Activated CD4-positive, alpha-beta T cell treated with anti-CD3 and anti-CD28 coated beads for 36 hours (primary cell): ENCODE measurements at regions not wholly inside any gene's neighbourhood (a gene's known extent, or its start where the extent isn't known, plus 50 kb on each side); places are given as distances from the start of the nearest gene placed in this dataset.
"Not testable (repeated sequence)": the region's sequence is repeated elsewhere in the genome, so short reads cannot be mapped to it uniquely, and the experiment has no call there.

Experiments used
- ATAC-seq: fragments of 200-7000 bp; cut with Tn5 transposase; one replicate; pipeline ENCODE4 v1.10.0; 2021; ENCODE audit warnings: mild to moderate bottlenecking, moderate library complexity
- CTCF ChIA-PET: fragments of 350-600 bp; sonication (Branson Sonifier 250); formaldehyde crosslinking; loops from one replicate; lab custom pipeline; 2021; ENCODE audit warnings: antibody characterized with exemption; lab: Charles Lee
- POLR2A ChIA-PET: fragments of 350-600 bp; sonication (Branson Sonifier 250); formaldehyde crosslinking; loops from one replicate; lab custom pipeline; 2021; ENCODE audit warnings: antibody characterized with exemption, inconsistent platforms; lab: Charles Lee
- DNase-seq: peaks from one replicate; pipeline ENCODE4 v3.0.0-alpha.2; 2020
- H3K27ac Mint-ChIP-seq: one replicate; pipeline ENCODE4 v1.8.0; 2021; ENCODE audit warnings: mixed read lengths
- H3K27me3 Mint-ChIP-seq: one replicate; pipeline ENCODE4 v1.8.0; 2021; ENCODE audit warnings: mixed read lengths
- H3K36me3 Mint-ChIP-seq: one replicate; pipeline ENCODE4 v1.8.0; 2021; ENCODE audit warnings: low read depth, mixed read lengths
- H3K4me1 Mint-ChIP-seq: one replicate; pipeline ENCODE4 v1.8.0; 2021; ENCODE audit warnings: mixed read lengths
- H3K4me3 Mint-ChIP-seq: one replicate; pipeline ENCODE4 v1.8.0; 2021; ENCODE audit warnings: mild to moderate bottlenecking, moderate library complexity, mixed read lengths
- H3K9me3 Mint-ChIP-seq: one replicate; pipeline ENCODE4 v1.8.0; 2021; ENCODE audit warnings: low read depth, mixed read lengths
- intact Hi-C, 2 experiments: fragments of 100-400 bp; cut with DNase I in 1 of 2; cut with micrococcal nuclease in 1 of 2; formaldehyde crosslinking; loops; one replicate each; pipeline versions ENCODE4 v1.14.2 to v1.15.1; 2022 to 2024; cut with DNase I, micrococcal nuclease

DNA sequence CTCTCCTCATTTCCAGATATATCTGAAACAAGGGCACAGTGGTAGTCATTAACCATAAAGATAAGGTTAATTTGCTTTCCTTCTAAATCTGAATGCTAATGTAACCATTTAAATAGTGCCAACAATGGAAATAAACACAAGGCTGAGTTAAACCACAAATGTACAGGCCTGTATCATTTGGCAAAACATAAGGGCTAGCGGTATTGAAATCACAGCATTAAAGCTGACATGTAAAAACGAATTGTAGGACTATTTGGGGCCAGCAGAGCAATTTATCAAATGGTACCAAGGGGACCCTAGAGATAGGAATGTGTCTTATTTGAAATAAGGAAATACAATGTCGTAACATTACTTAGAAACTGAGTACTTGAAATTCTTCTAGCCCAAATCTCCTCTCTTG lies 247.5 kb upstream of the RPS23 start:
- no peak overlapping the region for H3K27ac Mint-ChIP-seq
- H3K9me3 Mint-ChIP-seq: peaks cover 3% of the 10 kb centered on the region
- peaks cover 6% of the 10 kb centered on the region for H3K4me1 Mint-ChIP-seq
- ATAC-seq (no peak), DNase-seq (no peak)
- ChIA-PET CTCF (interaction anchor here (0.6 kb wide), 1 partner anchor 730 kb away, joined by 3 read pairs; no protein-coding TSS in a partner anchor), POLR2A (no interaction called here)
- peaks cover 2% of the 10 kb centered on the region for H3K36me3 Mint-ChIP-seq
- intact Hi-C loops: loop anchor here in 1 of 2 experiments (5.0 kb wide), 1 partner anchor 158 kb away; no protein-coding TSS in a partner anchor
- H3K27me3 Mint-ChIP-seq: peaks cover 2% of the 10 kb centered on the region
- no peak overlapping the region for H3K4me3 Mint-ChIP-seq

DNA sequence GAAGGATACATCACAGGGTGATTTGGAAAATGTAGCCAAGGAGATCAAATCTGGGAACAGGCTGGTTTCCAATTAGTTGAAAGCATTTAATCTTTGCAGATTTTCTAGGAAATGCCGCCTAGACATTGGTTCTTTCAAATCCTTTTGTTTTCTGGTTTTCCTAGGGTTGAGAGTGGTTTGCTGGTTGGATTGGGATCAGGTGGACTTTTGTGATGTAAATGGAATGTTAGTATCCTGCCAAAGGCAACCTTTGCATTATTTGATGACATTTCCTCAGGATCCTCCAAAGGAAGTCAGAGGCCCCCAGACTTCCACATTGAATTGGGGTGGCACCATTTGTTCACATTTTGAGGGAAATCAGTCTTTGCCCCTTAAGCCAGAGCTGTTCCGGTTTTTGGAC lies 245.5 kb upstream of the RPS23 start:
- Mint-ChIP-seq H3K9me3 (peaks cover 3% of the 10 kb centered on the region), H3K27me3 (peaks cover 5% of the 10 kb centered on the region), H3K4me3 (no peak overlapping the region), H3K4me1 (peaks cover 6% of the 10 kb centered on the region), H3K27ac (no peak overlapping the region), H3K36me3 (peaks cover 2% of the 10 kb centered on the region)
- CTCF ChIA-PET: no interaction called here
- POLR2A ChIA-PET: no interaction called here
- intact Hi-C loops: no loop called here
- ATAC-seq (no peak), DNase-seq (no peak)

DNA sequence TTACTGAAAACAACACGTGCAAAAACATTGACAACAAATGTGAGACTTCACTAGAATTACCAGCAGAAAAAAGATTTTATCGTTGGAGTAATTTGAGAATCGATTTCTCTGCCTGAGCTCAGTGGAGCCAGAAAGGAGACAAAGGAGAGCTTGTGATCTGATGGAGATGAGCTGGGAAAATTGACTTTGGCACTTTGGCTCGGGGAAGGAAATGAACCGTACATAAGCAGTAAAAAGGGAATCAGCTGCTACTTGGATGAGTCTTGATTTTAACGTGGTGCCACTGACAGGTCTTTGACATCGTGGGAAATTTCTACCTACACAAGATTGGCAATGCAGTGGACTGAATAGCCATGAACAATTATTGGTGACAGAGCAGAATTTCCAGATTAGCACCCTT lies 244.7 kb upstream of the RPS23 start:
- CTCF ChIA-PET: no interaction called here
- ATAC-seq (no peak), DNase-seq (no peak)
- POLR2A ChIA-PET: no interaction called here
- Mint-ChIP-seq H3K27ac (no peak overlapping the region), H3K4me3 (no peak overlapping the region), H3K4me1 (peaks cover 6% of the 10 kb centered on the region), H3K9me3 (peaks cover under 1% of the 10 kb centered on the region), H3K36me3 (peaks cover 2% of the 10 kb centered on the region), H3K27me3 (peaks cover 4% of the 10 kb centered on the region)
- intact Hi-C loops: no loop called here

DNA sequence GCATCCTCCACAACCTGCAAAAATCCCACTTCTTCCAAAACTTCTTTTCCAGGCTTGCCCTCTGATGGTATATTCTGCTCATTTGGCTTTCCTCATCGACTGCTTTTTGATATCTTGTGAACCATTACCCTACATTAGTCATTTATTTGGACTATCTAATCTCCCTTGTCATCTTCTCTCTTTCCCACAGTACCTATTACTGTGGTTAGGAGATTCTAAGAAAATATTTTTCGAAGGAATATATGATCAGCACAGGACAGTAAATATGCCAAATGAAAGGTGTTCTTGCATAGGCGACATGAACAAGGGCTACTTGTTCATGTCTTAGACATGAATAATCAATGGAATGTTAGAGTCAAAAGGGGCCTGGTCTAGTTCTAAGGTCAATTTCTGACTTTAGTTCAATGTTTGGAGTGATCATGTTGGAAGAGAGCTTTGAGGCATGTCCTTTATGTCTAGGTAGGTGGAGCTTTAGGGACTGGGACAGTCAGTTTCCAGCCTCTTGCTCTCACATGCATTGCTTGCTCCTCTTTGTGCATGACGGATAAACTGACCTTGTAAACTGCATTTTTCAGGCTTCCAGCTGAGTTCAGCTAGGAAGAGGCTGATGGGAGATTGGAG lies 243.4 kb upstream of the RPS23 start:
- no peaks in the 10 kb centered on the region for H3K36me3 Mint-ChIP-seq
- intact Hi-C loops: no loop called here
- ATAC-seq: no peak
- H3K27me3 Mint-ChIP-seq: peaks cover 5% of the 10 kb centered on the region
- no peak overlapping the region for H3K27ac Mint-ChIP-seq
- no peaks in the 10 kb centered on the region for H3K9me3 Mint-ChIP-seq
- ChIA-PET POLR2A (no interaction called here), CTCF (no interaction called here)
- peaks cover 3% of the 10 kb centered on the region for H3K4me1 Mint-ChIP-seq
- DNase-seq: no peak
- H3K4me3 Mint-ChIP-seq: no peak overlapping the region

DNA sequence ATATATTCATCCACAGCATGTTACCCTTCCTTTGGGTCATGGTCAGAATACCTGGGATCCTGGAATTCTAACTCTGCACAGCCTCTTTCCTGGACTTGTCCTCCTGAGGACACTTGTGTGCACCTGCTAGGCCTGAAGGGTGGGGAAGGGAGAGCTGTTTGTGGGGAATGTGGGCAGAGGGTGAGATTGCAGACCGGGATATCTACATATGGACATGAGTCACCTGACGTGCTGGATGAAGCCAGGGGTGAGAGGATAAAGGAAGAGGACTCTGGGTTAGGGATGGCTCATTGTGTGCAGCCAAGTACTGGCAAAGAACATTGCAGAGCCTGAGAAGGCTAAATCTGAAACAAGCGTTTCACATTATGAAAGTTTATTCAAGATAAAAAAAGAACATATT lies 241.4 kb upstream of the RPS23 start:
- H3K27me3 Mint-ChIP-seq: peaks cover 5% of the 10 kb centered on the region
- no peak overlapping the region for H3K4me3 Mint-ChIP-seq
- POLR2A ChIA-PET: no interaction called here
- H3K36me3 Mint-ChIP-seq: no peaks in the 10 kb centered on the region
- H3K4me1 Mint-ChIP-seq: no peaks in the 10 kb centered on the region
- H3K27ac Mint-ChIP-seq: no peak overlapping the region
- intact Hi-C loops: no loop called here
- ATAC-seq (no peak), DNase-seq (no peak)
- CTCF ChIA-PET: interaction anchor here (1.2 kb wide), 1 partner anchor 169 kb away, joined by 3 read pairs; no protein-coding TSS in a partner anchor
- H3K9me3 Mint-ChIP-seq: no peaks in the 10 kb centered on the region

DNA sequence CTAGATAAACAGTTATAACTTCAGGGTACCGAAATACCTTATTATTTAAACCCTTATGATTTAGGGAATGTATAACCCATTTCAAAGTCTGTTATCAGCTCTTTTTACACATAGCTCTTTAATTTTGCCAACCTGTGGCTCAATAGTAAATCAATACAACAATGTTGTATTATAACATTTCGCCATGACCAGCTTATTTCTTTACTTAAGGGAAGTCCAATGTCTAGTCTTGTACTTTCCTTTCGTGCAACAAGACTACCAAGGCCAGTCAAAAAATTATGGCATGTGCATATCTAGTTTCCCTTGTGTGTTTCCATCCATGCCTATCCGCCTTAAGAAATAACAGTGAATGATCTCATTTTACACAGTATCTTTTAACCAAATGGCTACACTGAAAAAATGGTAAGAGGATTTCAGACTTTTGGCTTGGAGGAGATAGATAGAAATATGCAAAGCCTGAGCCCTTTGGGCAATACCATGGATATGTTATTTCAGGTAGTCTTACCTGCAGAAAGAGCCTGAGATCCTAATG lies 239.5 kb upstream of the RPS23 start:
- Mint-ChIP-seq H3K4me3 (no peak overlapping the region), H3K36me3 (no peaks in the 10 kb centered on the region), H3K9me3 (no peaks in the 10 kb centered on the region), H3K27me3 (peaks cover 5% of the 10 kb centered on the region), H3K27ac (no peak overlapping the region), H3K4me1 (no peaks in the 10 kb centered on the region)
- DNase-seq (no peak), ATAC-seq (no peak)
- CTCF ChIA-PET: no interaction called here
- POLR2A ChIA-PET: no interaction called here
- intact Hi-C loops: no loop called here

DNA sequence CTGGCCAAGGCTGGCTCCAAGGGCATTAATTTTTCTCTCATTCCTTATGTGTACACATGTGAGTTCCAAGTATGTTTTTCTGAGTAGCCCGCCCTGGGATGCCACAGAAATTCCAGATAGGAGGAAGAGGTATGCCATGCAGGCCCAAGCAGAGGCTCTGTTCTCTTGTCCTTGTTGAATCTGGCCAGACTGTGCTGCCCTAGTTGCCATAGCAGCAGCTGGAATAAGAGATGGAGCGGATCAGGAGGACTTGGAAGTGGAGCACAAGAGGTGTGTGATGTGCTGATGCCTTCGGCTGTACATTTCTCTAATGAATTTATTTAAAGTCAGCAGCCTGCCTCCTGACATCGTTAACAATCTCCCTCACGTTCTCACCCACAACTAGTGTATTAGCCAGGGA lies 235.6 kb upstream of the RPS23 start:
- CTCF ChIA-PET: no interaction called here
- no peak for DNase-seq
- intact Hi-C loops: no loop called here

DNA sequence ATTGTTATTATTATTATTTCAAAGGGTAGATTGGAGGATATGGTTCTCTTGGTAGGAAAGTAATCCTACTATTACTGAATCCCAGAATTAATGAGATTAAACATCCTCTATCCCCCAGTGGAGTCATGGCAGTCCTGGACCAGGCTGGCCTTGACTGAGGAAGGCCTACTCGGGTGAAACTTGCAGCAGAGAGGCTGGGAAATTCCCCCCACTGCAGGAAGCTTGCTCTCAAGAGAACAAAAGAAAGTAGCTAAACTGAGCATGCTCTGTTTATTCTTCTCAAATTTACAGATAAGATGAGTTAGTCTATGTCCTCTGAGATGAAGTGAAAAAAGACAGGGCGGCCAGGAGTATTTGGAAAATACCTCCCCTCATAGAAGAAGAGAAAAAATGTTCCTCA lies 233.9 kb upstream of the RPS23 start:
- Mint-ChIP-seq H3K27me3 (no peaks in the 10 kb centered on the region), H3K4me3 (no peak overlapping the region), H3K27ac (no peak overlapping the region), H3K4me1 (peaks cover 5% of the 10 kb centered on the region), H3K36me3 (no peaks in the 10 kb centered on the region), H3K9me3 (no peaks in the 10 kb centered on the region)
- peak; percentile 47 for DNase-seq
- intact Hi-C loops: no loop called here
- POLR2A ChIA-PET: no interaction called here
- CTCF ChIA-PET: no interaction called here
- ATAC-seq: peak; percentile 63

More for the DNA sequence above, 235.6 kb upstream of the RPS23 start:
- no peaks in the 10 kb centered on the region for H3K9me3 Mint-ChIP-seq
- H3K27ac Mint-ChIP-seq: no peak overlapping the region
- ATAC-seq: no peak
- POLR2A ChIA-PET: no interaction called here
- H3K36me3 Mint-ChIP-seq: no peaks in the 10 kb centered on the region
- no peak overlapping the region for H3K4me3 Mint-ChIP-seq
- H3K4me1 Mint-ChIP-seq: peaks cover 5% of the 10 kb centered on the region
- peaks cover 1% of the 10 kb centered on the region for H3K27me3 Mint-ChIP-seq

DNA sequence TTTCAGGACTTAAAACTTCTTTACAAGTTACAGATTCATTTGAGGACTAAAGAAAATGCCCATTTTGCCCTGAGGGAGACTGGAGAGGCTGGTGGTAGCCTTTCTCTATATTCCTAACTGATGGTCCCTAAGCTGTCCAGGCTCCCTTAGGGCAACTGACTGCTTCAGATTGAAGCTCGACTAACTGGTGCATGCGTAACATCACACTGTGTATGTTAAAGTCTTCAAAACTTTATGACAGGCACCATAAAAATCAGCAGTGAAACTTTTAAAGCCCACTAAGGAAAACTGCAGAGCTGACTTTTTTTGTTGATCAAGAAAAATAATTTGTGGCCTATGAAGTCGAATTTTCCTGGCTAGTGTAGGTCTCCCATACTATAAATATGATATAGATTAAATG lies 233.0 kb upstream of the RPS23 start:
- intact Hi-C loops: no loop called here
- no peaks in the 10 kb centered on the region for H3K36me3 Mint-ChIP-seq
- no peak overlapping the region for H3K4me3 Mint-ChIP-seq
- H3K9me3 Mint-ChIP-seq: no peaks in the 10 kb centered on the region
- ATAC-seq (no peak), DNase-seq (no peak)
- peaks cover 5% of the 10 kb centered on the region for H3K4me1 Mint-ChIP-seq
- ChIA-PET CTCF (no interaction called here), POLR2A (no interaction called here)
- H3K27me3 Mint-ChIP-seq: no peaks in the 10 kb centered on the region
- no peak overlapping the region for H3K27ac Mint-ChIP-seq

DNA sequence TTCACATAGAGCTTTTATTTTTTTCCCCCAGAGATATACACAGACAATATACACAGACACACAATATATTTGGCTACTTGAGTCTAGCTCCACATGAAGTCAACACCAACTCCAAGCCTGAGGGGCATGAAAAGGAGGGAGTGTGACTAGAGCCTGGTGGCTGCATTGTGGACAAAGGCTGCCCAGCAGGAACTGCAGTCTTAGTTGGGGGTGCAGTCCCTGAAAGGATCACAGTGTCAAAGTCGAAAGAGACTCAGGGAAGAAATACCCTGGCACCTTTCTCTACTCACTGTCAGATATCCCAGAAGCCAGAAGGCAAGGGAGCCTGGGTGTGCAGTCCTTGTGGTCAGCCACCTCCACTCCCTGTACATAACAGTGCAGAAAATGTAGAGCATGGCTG lies 231.6 kb upstream of the RPS23 start:
- no peaks in the 10 kb centered on the region for H3K27me3 Mint-ChIP-seq
- no peak for DNase-seq
- intact Hi-C loops: no loop called here
- H3K4me1 Mint-ChIP-seq: peaks cover 5% of the 10 kb centered on the region
- CTCF ChIA-PET: no interaction called here
- H3K4me3 Mint-ChIP-seq: no peak overlapping the region
- no peaks in the 10 kb centered on the region for H3K36me3 Mint-ChIP-seq
- POLR2A ChIA-PET: no interaction called here
- no peak overlapping the region for H3K27ac Mint-ChIP-seq
- no peaks in the 10 kb centered on the region for H3K9me3 Mint-ChIP-seq
- no peak for ATAC-seq

DNA sequence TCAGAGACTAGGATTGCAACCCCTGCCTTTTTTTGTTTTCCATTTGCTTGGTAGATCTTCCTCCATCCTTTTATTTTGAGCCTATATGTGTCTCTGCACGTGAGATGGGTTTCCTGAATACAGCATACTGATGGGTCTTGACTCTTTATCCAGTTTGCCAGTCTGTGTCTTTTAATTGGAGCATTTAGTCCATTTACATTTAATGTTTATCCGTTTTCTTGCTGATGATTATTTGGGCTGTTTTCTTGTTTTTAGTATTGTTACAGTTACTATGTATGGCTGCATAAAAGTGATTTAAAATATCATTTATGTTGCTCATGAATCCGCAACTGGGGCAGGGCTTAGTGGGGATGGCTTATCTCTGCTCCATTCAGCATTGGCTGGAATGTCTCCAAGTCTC lies 228.2 kb upstream of the RPS23 start:
- H3K9me3 Mint-ChIP-seq, POLR2A ChIA-PET: not testable (repeated sequence)

DNA sequence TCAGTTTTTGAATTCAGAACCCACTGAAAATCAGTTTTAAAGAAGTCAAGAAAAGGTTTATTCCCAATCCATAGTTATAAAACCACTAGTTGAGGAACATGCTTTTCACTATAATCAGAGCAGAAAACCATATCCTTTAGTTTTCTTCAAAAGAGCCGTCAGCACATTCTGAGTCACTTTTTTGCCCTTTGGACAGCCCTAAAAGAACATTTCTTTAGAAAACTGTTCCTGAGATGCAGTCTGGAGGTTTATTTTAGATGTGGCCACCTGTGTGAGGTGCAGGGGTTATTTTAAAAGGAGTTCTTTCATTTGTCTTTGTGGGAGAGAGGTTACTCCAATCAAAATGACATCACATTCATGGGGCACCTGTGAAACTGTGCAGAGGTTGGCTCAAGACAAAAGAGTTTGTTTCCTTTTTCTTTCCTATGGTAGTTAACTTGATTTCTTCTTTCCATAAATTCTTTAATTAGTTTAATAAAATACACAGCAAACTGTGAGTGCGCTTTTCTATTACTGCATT lies 221.6 kb upstream of the RPS23 start:
- peaks cover 2% of the 10 kb centered on the region for H3K27me3 Mint-ChIP-seq
- CTCF ChIA-PET: no interaction called here
- DNase-seq (no peak), ATAC-seq (no peak)
- peaks cover 2% of the 10 kb centered on the region for H3K4me1 Mint-ChIP-seq
- POLR2A ChIA-PET: no interaction called here
- no peaks in the 10 kb centered on the region for H3K36me3 Mint-ChIP-seq
- no peak overlapping the region for H3K27ac Mint-ChIP-seq
- peaks cover 1% of the 10 kb centered on the region for H3K9me3 Mint-ChIP-seq
- H3K4me3 Mint-ChIP-seq: no peak overlapping the region
- intact Hi-C loops: loop anchor here in 1 of 2 experiments (10.0 kb wide), 1 partner anchor 145 kb away; no protein-coding TSS in a partner anchor

More for the DNA sequence above, 228.2 kb upstream of the RPS23 start:
- H3K36me3 Mint-ChIP-seq, H3K4me3 Mint-ChIP-seq, ATAC-seq, H3K27ac Mint-ChIP-seq, intact Hi-C loops, H3K27me3 Mint-ChIP-seq, DNase-seq, H3K4me1 Mint-ChIP-seq: not testable (repeated sequence)
- CTCF ChIA-PET: interaction anchor here (1.1 kb wide), 1 partner anchor 12 kb away, joined by 3 read pairs; no protein-coding TSS in a partner anchor
